Gastroesophageal sphincter (tissue), 4 donors: ENCODE measurements at regions not wholly inside any gene's neighbourhood (a gene's known extent, or its start where the extent isn't known, plus 50 kb on each side); places are given as distances from the start of the nearest gene placed in this dataset.

Source experiments
- ATAC-seq: fragments of 150-250 bp; one replicate; pipeline ENCODE4 v1.9.1; 2016; ENCODE audit warnings: mild to moderate bottlenecking, moderate library complexity
- H3K27ac ChIP-seq, 4 donors: fragments of 200-600 bp; sonication (generic) in 3 of 4; 1 replicate in 3 of 4; 2 replicates in 1 of 4; pipeline ENCODE4 v1.5.1; 2016 to 2019
- H3K27me3 ChIP-seq: fragments of 200-600 bp; sonication (generic); one replicate; pipeline ENCODE4 v1.5.1; 2019
- H3K36me3 ChIP-seq, 2 donors: fragments of 200-600 bp; sonication (generic); one replicate each; pipeline ENCODE4 v1.5.1; 2019; ENCODE audit warnings: control low read depth in 1 of 2
- H3K4me1 ChIP-seq, 3 donors: fragments of 200-600 bp; sonication (generic); 1 replicate in 2 of 3; 2 replicates in 1 of 3; pipeline ENCODE4 v1.5.1; 2016 to 2019; ENCODE audit warnings: control low read depth in 2 of 3
- H3K4me3 ChIP-seq, 2 donors: fragments of 200-600 bp; sonication (generic); one replicate each; pipeline ENCODE4 v1.5.1; 2019; ENCODE audit warnings: mild to moderate bottlenecking in 1 of 2, moderate library complexity in 1 of 2
- H3K9me3 ChIP-seq, 3 donors: fragments of 200-600 bp; sonication (generic); one replicate each; pipeline ENCODE4 v1.5.1; 2017 to 2019; ENCODE audit warnings: control low read depth in 2 of 3
- CTCF ChIP-seq, 4 experiments: fragments of 200-600 bp in 2 of 4; fragments of 450-650 bp in 2 of 4; sonication (generic) in 1 of 4; IDR thresholded peaks; one replicate each; pipeline ENCODE4 v1.5.1; 2017 to 2019; ENCODE audit warnings: antibody characterized with exemption in 4 of 4, mild to moderate bottlenecking in 2 of 4, moderate library complexity in 2 of 4
- EP300 ChIP-seq: sonication (generic); formaldehyde crosslinking; IDR thresholded peaks from one replicate; pipeline ENCODE4 v1.6.1; 2017; ENCODE audit warnings: antibody characterized with exemption, mild to moderate bottlenecking
- POLR2A ChIP-seq, 2 donors: fragments of 450-650 bp; IDR thresholded peaks; one replicate each; pipeline ENCODE4 v1.6.1; 2017; ENCODE audit warnings: antibody characterized with exemption in 2 of 2, mild to moderate bottlenecking in 2 of 2, moderate library complexity in 1 of 2
- POLR2AphosphoS5 ChIP-seq: sonication (generic); formaldehyde crosslinking; IDR thresholded peaks from one replicate; pipeline ENCODE4 v1.6.1; 2017; ENCODE audit warnings: antibody characterized with exemption
- WGBS, 2 donors: methylation state at CpG; one replicate each; pipeline ENCODE4 v1.1.5; 2018; ENCODE audit warnings: low coverage in 1 of 2; 5-methylcytosine and 5-hydroxymethylcytosine counted together

DNA sequence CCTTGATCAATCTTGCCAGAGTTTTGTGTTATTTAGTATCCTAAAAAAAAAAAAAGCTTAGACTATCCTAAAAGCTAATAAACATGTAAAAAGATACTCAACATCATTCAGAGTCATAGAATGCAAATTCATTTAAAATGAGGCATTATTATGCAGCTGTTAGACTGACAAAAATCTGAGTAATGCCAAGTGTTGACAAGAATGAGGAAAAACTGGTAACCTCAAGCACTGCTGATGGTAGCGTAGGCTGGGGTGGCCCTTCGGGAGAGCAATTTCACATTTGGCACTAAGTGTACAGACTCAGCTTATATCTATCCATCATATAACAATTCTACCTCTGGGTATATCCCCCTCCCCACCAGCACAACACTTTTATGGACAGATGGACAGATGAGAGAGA, 280.4 kb downstream of the RAP2B start:
- 69 to 71% methylated on average over 2 of the region's 2 CpGs for WGBS, 2 donors
- H3K4me3 ChIP-seq: no peak overlapping the region
- no peak for TF ChIP-seq POLR2AphosphoS5
- TF ChIP-seq EP300: no peak
- peaks cover 0 to 11% (median 0%) of the 10 kb centered on the region in 3 donors for H3K4me1 ChIP-seq
- no peaks in the 10 kb centered on the region for H3K36me3 ChIP-seq
- no peak for ATAC-seq
- H3K27me3 ChIP-seq: no peaks in the 10 kb centered on the region
- no peaks in the 10 kb centered on the region for H3K9me3 ChIP-seq
- no peak overlapping the region for H3K27ac ChIP-seq

DNA sequence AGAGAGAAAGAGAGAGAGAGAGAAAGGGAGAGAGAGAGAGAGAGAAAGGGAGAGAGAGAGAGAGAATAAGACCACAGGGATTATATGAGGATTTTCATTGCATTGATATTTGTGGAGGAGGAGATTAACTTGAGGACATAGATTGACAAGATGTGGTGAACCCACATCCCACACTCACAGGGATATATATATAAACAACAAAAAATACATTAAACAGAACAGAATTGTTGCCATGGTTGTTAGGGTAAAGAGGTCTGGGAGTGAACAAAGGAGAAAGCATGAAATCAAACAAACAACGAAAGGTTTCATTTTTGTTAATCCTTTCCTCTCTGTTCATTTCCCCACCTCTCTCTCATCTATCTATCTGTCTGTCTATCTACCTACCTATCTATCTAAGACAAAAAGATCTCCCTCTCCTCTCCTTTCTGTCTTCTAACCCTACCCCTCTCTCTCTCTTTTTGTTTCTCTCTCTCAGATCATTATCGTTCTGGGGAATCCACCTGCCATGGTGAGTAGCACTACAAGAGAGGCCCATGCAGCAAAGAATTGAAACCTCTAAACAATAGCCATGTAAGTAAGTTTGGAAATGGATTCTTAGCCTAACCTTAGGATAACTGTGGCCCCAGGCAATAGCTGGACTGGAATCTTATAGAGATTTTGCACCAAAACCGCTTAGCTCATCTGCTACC, 280.9 kb downstream of the RAP2B start:
- WGBS, 2 donors: 83 to 87% methylated on average over 1 to 3 of the region's 3 CpGs
- Histone ChIP-seq H3K36me3 (no peaks in the 10 kb centered on the region), H3K27me3 (no peaks in the 10 kb centered on the region), H3K9me3 (no peaks in the 10 kb centered on the region), H3K4me1 (peaks cover 0 to 10% (median 0%) of the 10 kb centered on the region in 3 donors), H3K4me3 (no peak overlapping the region), H3K27ac (no peak overlapping the region)
- TF ChIP-seq POLR2AphosphoS5 (no peak), POLR2A (IDR thresholded peaks at IDR 0.05) (no peak), EP300 (no peak), CTCF (IDR thresholded peaks at IDR 0.05) (no peak)
- ATAC-seq: no peak

GRCh38 chr3:153443961-153444360, 281.9 kb downstream of the RAP2B start:
- ATAC-seq: no peak
- WGBS, 2 donors: 72 to 74% methylated on average over 3 of the region's 3 CpGs
- Histone ChIP-seq H3K27ac (no peak overlapping the region), H3K36me3 (no peaks in the 10 kb centered on the region), H3K9me3 (no peaks in the 10 kb centered on the region), H3K27me3 (no peaks in the 10 kb centered on the region), H3K4me3 (no peak overlapping the region), H3K4me1 (peaks cover 0 to under 1% (median 0%) of the 10 kb centered on the region in 3 donors)
- no peak for TF ChIP-seq CTCF (IDR thresholded peaks at IDR 0.05)
- TF ChIP-seq EP300: no peak
- no peak for TF ChIP-seq POLR2AphosphoS5
- TF ChIP-seq POLR2A (IDR thresholded peaks at IDR 0.05): no peak

DNA sequence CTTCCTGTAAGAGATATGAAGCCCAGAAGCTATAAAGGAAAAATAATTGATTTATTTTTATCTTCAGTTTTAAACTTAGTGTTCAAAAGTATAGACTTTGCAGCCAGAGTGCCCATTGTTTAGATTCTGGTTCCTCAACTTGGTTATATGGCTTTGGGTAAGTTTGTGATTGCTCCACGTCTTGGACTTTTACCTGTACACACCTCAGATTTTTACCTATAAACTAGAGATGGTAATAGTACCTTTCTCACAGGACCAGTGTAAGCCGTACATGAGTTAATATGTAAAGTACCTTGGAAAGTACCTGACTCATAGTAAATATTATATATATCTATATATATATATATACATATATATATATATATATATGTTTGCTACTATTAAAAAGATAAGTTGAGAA, 283.8 kb downstream of the RAP2B start:
- WGBS, 2 donors: 75 to 100% methylated on average over 1 to 2 of the region's 2 CpGs
- Histone ChIP-seq H3K9me3 (no peaks in the 10 kb centered on the region), H3K4me3 (no peak overlapping the region), H3K27ac (no peak overlapping the region), H3K4me1 (no peaks in the 10 kb centered on the region), H3K27me3 (no peaks in the 10 kb centered on the region), H3K36me3 (no peaks in the 10 kb centered on the region)
- ATAC-seq: no peak
- TF ChIP-seq EP300: no peak
- no peak for TF ChIP-seq CTCF (IDR thresholded peaks at IDR 0.05)
- TF ChIP-seq POLR2A (IDR thresholded peaks at IDR 0.05): no peak
- TF ChIP-seq POLR2AphosphoS5: no peak

DNA sequence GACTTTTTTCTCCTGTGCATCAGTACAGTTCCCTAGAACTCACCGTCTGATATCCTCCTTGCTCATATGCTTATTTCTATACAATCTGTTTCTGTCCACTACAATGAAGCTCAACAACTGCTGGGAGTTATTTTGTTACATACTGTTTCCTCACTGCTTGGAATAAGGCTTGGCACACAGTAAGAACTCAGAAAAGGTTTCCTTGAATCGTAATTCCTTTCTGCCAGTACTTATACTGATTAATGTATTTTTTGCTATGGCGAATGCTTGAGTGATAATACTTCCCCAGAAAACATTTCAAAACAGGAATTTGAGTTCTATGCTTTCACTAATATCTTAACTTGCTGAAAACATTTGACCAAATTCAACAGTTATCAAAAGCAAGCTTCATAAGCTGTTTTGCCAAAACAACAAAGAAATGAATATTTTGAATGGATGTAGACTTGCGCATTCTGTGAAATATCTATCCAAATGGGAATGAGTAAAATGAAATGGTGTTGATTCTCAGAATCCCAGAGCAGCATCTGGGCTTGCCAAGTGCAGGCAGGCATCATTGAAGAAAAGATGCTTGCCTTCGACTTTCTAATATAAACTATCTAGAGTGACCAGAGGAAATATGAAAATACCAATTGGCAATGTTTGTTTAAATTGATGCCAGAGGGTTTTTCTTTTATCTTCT, 286.3 kb downstream of the RAP2B start:
- Histone ChIP-seq H3K4me3 (no peak overlapping the region), H3K4me1 (no peaks in the 10 kb centered on the region), H3K9me3 (no peaks in the 10 kb centered on the region), H3K36me3 (no peaks in the 10 kb centered on the region), H3K27me3 (no peaks in the 10 kb centered on the region), H3K27ac (no peak overlapping the region)
- no peak for TF ChIP-seq CTCF (IDR thresholded peaks at IDR 0.05)
- TF ChIP-seq POLR2A (IDR thresholded peaks at IDR 0.05): no peak
- no peak for TF ChIP-seq EP300
- no peak for TF ChIP-seq POLR2AphosphoS5
- ATAC-seq: no peak
- 37 to 66% methylated on average over 5 of the region's 5 CpGs for WGBS, 2 donors
